Islet precursor cell (in vitro differentiated cells): ENCODE measurements at regions not wholly inside any gene's neighbourhood (a gene's known extent, or its start where the extent isn't known, plus 50 kb on each side); places are given as distances from the start of the nearest gene placed in this dataset.

Experiments used
- DNase-seq: peaks from one replicate; pipeline ENCODE4 v3.0.0-alpha.2; 2018

DNA sequence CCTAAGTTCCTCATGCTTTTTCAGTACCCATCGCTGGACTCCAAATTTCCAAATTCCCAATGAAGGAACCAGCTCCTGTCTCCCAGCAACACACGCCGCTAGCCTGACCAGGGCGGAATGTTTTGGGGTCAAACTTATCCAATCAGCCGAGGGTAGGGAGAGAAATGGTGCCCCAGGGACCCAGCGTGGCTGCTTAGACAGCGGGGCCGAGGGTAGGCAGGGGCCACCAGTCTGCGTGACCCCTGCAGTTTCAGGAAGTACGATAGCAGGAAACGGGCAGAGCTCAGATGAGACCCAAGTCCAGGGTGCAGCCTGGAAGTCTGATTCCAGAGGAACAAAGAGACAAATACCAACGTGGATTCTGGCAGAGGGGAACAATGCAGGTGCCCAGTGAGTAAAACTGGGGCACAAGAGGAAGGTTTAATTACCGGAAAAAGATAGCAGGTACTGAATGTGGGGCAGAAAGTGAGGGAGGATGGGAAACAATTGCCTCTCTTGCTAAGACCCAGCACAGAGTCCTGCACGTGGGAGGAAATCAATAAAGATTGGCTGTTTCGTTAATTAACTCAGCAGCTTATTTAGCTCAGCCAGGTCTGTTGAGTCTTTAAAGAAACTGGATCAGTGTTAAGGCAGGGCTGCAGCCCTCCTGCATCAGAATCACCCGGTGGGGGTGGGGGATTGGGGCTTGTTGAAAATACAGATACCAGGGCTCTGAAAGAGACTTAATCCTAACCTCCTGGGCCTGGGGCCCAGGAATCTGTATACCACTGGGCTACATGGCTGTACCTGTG lies 50.4 kb upstream of the NFE2L3 start:
- DNase-seq = no peak

DNA sequence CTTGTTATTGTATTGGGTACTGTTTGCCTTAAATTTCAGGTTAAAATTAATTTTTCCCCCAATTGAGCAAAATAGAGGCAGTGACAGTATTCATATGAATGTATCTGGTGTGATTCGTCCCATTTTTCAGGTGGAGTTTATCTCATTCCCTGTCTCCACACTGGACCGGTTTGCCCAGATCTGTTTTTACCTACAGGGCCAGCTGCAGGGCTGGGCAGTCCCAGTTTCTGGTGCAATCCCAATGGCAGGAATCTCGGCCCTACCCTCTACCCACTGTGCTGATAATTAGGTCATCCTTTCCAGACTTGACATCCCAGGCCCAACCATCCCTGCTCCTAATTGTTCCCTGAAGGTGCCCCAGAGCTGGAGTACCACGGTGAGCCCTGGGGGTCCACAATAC lies 49.8 kb upstream of the NFE2L3 start:
- DNase-seq = no peak
